Uterus (tissue), 3 donors: ENCODE measurements at regions not wholly inside any gene's neighbourhood (a gene's known extent, or its start where the extent isn't known, plus 50 kb on each side); places are given as distances from the start of the nearest gene placed in this dataset.

Experiments
- DNase-seq, 2 donors: peaks; one replicate each; pipeline ENCODE4 v3.0.0-alpha.2; 2019 to 2020
- H3K27ac ChIP-seq, 2 donors: fragments of 200-600 bp; sonication (generic); 1 replicate in 1 of 2; 2 replicates in 1 of 2; pipeline ENCODE4 v1.5.1; 2016 to 2018
- H3K27me3 ChIP-seq, 2 donors: fragments of 200-600 bp; sonication (generic); one replicate each; pipeline ENCODE4 v1.5.1; 2018 to 2019; ENCODE audit warnings: control low read depth in 1 of 2
- H3K36me3 ChIP-seq, 2 donors: fragments of 200-600 bp; sonication (generic); one replicate each; pipeline ENCODE4 v1.5.1; 2019; ENCODE audit warnings: control low read depth in 1 of 2
- H3K4me1 ChIP-seq, 2 donors: fragments of 200-600 bp; sonication (generic); one replicate each; pipeline ENCODE4 v1.5.1; 2018 to 2019; ENCODE audit warnings: control low read depth in 1 of 2
- H3K4me3 ChIP-seq, 2 donors: fragments of 200-600 bp; sonication (generic); 1 replicate in 1 of 2; 2 replicates in 1 of 2; pipeline ENCODE4 v1.5.1; 2018 to 2019; ENCODE audit warnings: mild to moderate bottlenecking in 1 of 2
- H3K9me3 ChIP-seq, 2 donors: fragments of 200-600 bp; sonication (generic); one replicate each; pipeline ENCODE4 v1.5.1; 2019; ENCODE audit warnings: control low read depth in 1 of 2
- POLR2A ChIP-seq, 2 donors: fragments of 450-650 bp; IDR thresholded peaks; one replicate each; pipeline ENCODE4 v1.6.1; 2016; ENCODE audit warnings: antibody characterized with exemption in 2 of 2, mild to moderate bottlenecking in 1 of 2, moderate library complexity in 1 of 2
- intact Hi-C: fragments of 100-400 bp; cut with DNase I; formaldehyde crosslinking; loops from one replicate; pipeline ENCODE4 v1.15.1; 2023; ENCODE audit warnings: low total_unique reads
- TF ChIP-seq, protein P1 (sequence below), 4 experiments: fragments of 200-600 bp in 2 of 4; fragments of 450-650 bp in 2 of 4; sonication (generic) in 2 of 4; IDR thresholded peaks; one replicate each; pipeline ENCODE4 v1.5.1; 2016 to 2019; ENCODE audit warnings: antibody characterized with exemption in 4 of 4, mild to moderate bottlenecking in 2 of 4, moderate library complexity in 1 of 4
- donor health status: DM: yes; HTN: yes; CAD: no.

DNA sequence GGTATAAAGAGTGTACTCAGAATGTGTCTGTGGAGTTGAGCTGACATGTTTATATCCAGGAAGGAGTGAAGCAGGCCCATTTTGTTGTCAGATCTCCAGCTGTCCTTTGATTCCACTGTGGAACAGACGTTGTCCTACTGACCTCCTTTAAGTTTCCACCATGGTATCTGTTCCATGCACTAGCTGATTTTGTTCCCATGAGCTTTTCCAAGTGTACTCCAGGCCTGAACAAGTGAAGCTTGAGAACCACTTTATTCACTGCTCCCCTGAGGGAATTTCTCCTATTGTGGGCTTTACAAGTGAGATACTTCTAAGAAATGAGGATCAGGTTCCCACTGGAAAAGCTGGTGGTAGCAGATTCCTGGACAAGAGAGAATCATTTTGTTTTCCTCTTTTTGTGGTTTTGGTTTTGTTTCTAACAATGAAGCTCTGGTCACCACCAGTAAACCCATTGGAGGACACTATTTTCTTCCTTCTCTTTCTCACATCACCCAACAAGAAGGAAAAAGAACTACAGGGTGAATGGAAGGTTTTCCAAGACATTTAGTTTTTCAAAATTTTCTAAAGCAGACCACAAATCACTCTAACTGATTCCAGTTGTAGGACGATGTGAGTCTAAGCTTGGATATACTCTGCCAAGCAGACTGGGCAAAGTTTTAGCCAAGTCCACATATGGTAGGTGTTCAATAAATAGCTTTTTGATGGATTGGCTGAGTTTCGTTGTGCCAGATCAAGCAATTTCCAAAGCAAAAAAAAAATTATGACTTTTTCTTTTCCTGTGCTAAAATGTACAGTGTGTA lies 144.2 kb downstream of the JCAD start:
- Histone ChIP-seq H3K27me3 (no peaks in the 10 kb centered on the region), H3K4me3 (no peak overlapping the region), H3K9me3 (no peaks in the 10 kb centered on the region), H3K36me3 (no peaks in the 10 kb centered on the region), H3K4me1 (no peaks in the 10 kb centered on the region), H3K27ac (no peak overlapping the region)
- TF ChIP-seq POLR2A (IDR thresholded peaks at IDR 0.05): no peak
- TF ChIP-seq, protein P1, sequence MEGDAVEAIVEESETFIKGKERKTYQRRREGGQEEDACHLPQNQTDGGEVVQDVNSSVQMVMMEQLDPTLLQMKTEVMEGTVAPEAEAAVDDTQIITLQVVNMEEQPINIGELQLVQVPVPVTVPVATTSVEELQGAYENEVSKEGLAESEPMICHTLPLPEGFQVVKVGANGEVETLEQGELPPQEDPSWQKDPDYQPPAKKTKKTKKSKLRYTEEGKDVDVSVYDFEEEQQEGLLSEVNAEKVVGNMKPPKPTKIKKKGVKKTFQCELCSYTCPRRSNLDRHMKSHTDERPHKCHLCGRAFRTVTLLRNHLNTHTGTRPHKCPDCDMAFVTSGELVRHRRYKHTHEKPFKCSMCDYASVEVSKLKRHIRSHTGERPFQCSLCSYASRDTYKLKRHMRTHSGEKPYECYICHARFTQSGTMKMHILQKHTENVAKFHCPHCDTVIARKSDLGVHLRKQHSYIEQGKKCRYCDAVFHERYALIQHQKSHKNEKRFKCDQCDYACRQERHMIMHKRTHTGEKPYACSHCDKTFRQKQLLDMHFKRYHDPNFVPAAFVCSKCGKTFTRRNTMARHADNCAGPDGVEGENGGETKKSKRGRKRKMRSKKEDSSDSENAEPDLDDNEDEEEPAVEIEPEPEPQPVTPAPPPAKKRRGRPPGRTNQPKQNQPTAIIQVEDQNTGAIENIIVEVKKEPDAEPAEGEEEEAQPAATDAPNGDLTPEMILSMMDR (IDR thresholded peaks at IDR 0.05): no peak
- no peak for DNase-seq
- intact Hi-C loops: no loop called here

DNA sequence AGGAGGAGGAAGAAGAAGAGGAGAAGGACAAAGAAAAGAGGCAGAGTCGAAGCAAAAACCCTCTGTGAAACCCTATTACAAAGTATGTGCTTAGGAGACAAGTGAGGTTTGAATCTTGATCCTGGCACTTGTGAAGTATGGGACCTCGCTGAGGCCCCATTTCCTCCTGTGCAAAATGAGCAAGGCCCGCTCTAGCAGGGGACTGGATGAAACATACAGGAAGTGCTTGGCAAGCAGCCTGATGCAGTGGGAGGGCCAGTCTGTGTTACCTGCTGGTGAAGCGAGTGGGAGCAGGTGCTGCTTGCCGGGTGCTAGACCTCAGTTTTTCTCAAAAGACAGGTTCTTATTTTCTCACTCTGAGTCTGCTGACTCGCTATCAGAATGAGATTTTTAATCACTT lies 150.4 kb downstream of the JCAD start:
- no peaks in the 10 kb centered on the region for H3K4me1 ChIP-seq
- DNase-seq: no peak
- H3K36me3 ChIP-seq: no peaks in the 10 kb centered on the region
- TF ChIP-seq, protein P1 (IDR thresholded peaks at IDR 0.05): no peak
- TF ChIP-seq POLR2A (IDR thresholded peaks at IDR 0.05): no peak
- H3K9me3 ChIP-seq: no peaks in the 10 kb centered on the region
- no peak overlapping the region for H3K27ac ChIP-seq
- H3K27me3 ChIP-seq: no peaks in the 10 kb centered on the region
- intact Hi-C loops: no loop called here
- H3K4me3 ChIP-seq: no peak overlapping the region

DNA sequence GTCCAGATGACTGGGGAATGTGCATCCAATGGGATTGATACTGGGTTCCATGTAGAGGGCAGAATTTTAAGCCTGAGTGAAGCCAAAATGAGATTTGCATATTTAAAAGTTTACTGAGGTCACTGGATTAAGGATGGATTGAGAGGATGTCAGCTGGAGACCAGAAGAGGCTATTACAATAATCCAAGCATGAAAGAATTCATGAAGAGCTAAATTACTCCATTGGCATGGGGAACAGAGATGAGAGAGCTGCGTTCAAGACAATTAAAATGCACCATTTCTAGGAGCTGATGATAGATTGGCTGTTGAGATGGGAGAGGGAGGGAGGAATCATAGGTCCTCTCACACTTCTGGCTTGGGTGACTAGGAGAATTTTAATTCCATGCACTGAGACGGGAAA lies 158.5 kb downstream of the JCAD start:
- TF ChIP-seq, protein P1 (IDR thresholded peaks at IDR 0.05): no peak
- TF ChIP-seq POLR2A (IDR thresholded peaks at IDR 0.05): no peak
- DNase-seq: no peak

DNA sequence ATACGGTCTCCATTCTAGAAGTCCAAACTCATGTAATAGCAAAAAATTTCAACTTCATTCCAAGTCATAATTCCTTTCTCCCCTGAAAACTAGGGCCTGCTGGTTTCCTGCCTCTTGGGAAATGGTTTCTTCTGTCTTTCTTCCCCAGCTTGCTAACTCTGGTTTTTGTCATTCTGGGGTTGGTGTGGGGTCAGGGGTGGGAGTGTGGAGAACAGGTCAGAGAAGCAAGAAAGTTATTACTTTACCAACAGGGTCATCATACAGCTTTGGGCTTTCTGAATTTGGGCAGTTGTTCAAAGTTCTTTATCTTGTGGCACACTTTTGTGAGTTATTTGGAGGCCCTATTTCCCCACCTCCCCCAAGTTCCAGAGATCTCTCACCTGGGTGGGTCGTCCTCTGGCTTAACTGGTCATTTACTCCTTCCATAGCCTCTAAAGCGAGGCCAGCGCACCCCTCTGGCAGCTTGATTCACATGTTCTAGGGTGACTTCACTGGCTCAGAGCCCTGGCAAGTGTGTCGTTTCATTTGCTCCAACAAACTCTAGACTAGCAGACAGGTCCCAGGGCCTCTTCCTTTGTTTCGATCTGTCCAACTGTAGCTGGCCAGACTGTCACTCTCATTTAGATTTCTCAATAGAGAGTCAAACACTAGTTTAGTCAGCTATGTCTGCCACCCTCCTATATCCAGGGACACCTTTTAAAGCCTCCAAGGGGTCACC lies 161.2 kb downstream of the JCAD start:
- H3K27ac ChIP-seq: peak overlapping the region; percentile 52 to 53
- H3K4me3 ChIP-seq: no peak overlapping the region
- no peak for TF ChIP-seq POLR2A (IDR thresholded peaks at IDR 0.05)
- TF ChIP-seq, protein P1 (IDR thresholded peaks at IDR 0.05): no peak
- H3K9me3 ChIP-seq: no peaks in the 10 kb centered on the region
- DNase-seq: peak; percentile 64 to 81
- H3K4me1 ChIP-seq: peaks cover 0 to 6% of the 10 kb centered on the region in 2 donors
- no peaks in the 10 kb centered on the region for H3K36me3 ChIP-seq
- intact Hi-C loops: no loop called here
- H3K27me3 ChIP-seq: no peaks in the 10 kb centered on the region

More for the DNA sequence above, 158.5 kb downstream of the JCAD start:
- H3K36me3 ChIP-seq: no peaks in the 10 kb centered on the region
- intact Hi-C loops: no loop called here
- H3K4me3 ChIP-seq: no peak overlapping the region
- no peaks in the 10 kb centered on the region for H3K9me3 ChIP-seq
- H3K4me1 ChIP-seq: peaks cover 0 to 6% of the 10 kb centered on the region in 2 donors
- H3K27me3 ChIP-seq: no peaks in the 10 kb centered on the region
- H3K27ac ChIP-seq: no peak overlapping the region

DNA sequence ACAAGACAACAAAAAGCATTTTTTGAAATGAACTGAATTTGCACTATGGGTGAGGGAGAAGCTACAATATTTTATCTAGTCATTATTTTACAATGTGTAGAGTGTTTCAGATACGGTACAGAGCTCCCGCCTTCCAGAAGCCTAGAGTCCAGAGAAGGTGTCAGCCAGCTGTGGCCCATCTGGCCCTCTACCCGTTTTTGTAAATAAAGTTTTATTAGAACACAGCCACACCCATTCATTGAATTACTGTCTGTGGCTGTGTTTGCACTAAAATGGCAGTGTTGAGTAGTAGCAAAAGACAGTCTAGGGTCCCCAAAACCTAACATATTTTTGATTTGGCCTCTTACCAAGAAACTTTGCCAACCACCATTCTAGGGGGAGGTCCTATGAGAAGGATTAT lies 162.0 kb downstream of the JCAD start:
- no peak overlapping the region for H3K4me3 ChIP-seq
- H3K9me3 ChIP-seq: no peaks in the 10 kb centered on the region
- intact Hi-C loops: no loop called here
- H3K4me1 ChIP-seq: peaks cover 0 to 6% of the 10 kb centered on the region in 2 donors
- H3K36me3 ChIP-seq: no peaks in the 10 kb centered on the region
- H3K27ac ChIP-seq: peak overlapping the region in 1 of 2 donors; percentile 3
- TF ChIP-seq, protein P1 (IDR thresholded peaks at IDR 0.05): no peak
- no peak for TF ChIP-seq POLR2A (IDR thresholded peaks at IDR 0.05)
- DNase-seq: no peak
- no peaks in the 10 kb centered on the region for H3K27me3 ChIP-seq
